Vagina (tissue), 2 donors: ENCODE measurements at regions not wholly inside any gene's neighbourhood (a gene's known extent, or its start where the extent isn't known, plus 50 kb on each side); places are given as distances from the start of the nearest gene placed in this dataset.

Experiments used
- CTCF ChIP-seq, 3 experiments: fragments of 450-650 bp in 2 of 3; fragments of 200-600 bp in 1 of 3; sonication (generic) in 1 of 3; IDR thresholded peaks; one replicate each; pipeline ENCODE4 v1.5.1; 2017 to 2019; ENCODE audit warnings: antibody characterized with exemption in 3 of 3, mild to moderate bottlenecking in 2 of 3, moderate library complexity in 2 of 3
- POLR2A ChIP-seq, 2 donors: fragments of 450-650 bp; IDR thresholded peaks; one replicate each; pipeline ENCODE4 v1.6.1; 2017; ENCODE audit warnings: antibody characterized with exemption in 2 of 2, mild to moderate bottlenecking in 2 of 2, moderate library complexity in 2 of 2
- POLR2AphosphoS5 ChIP-seq, 2 donors: sonication (generic); formaldehyde crosslinking; IDR thresholded peaks; one replicate each; pipeline ENCODE4 v1.9.0; 2017; ENCODE audit warnings: antibody characterized with exemption in 2 of 2, mild to moderate bottlenecking in 2 of 2, low read depth in 1 of 2; ENCODE audit not compliant: insufficient read depth in 1 of 2

GRCh38 chr5:179455320-179455719 is 95.0 kb upstream of the RUFY1 start:
- no peak for TF ChIP-seq POLR2A (IDR thresholded peaks at IDR 0.05)
- TF ChIP-seq POLR2AphosphoS5 (IDR thresholded peaks at IDR 0.05; ENCODE audit: insufficient read depth in 1 of 2, low read depth in 1 of 2): no peak
- TF ChIP-seq CTCF (IDR thresholded peaks at IDR 0.05): no peak
